T-helper 2 cell (primary cell): ENCODE measurements at regions not wholly inside any gene's neighbourhood (a gene's known extent, or its start where the extent isn't known, plus 50 kb on each side); places are given as distances from the start of the nearest gene placed in this dataset.
"Not testable (repeated sequence)": the region's sequence is repeated elsewhere in the genome, so short reads cannot be mapped to it uniquely, and the experiment has no call there.

ENCODE experiments used
- DNase-seq, 5 experiments: peaks; one replicate each; pipeline versions ENCODE4 v3.0.0 to v3.0.0-alpha.2; 2012 to 2022

DNA sequence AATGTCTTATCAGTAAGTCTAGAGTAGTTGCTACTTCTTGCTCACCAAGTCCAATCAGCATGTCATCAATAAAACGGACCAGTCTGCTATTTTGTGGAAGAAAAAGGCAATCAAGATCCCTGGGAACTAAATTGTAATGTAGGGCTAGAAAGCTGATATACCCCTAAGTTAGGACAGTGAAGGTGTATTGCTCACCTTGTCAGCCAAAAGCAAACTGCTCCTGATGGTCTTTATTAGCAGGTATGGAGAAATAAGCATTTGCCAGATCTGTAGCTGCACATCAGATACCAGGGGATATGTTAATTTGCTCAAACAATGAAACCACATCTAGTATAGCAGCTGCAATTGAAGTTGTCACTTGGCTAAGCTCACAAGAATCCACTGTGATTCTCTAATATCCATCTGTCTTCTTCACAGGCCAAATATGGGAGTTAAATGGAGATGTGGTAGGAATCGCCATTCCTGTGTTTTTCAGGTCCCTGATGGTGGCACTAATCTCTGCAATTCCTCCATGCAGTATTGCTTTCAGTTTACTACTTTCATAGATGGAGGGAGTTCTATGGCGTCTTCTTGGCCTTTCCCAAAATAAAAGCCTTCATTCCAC lies 75.0 kb downstream of the TMEM237 start:
- DNase-seq, result no peak

- no peak for DNase-seq
These were observed 84.1 kb downstream of the TMEM237 start for GRCh38 chr2:201559067-201559710.

GRCh38 chr2:201558665-201559064 lies 84.6 kb downstream of the TMEM237 start:
- no peak for DNase-seq

GRCh38 chr2:201558232-201558631 lies 85.1 kb downstream of the TMEM237 start:
- DNase-seq, result no peak

- no peak for DNase-seq
These were observed 91.4 kb downstream of the TMEM237 start for GRCh38 chr2:201551901-201552300.

GRCh38 chr2:201546576-201546975 lies 95.0 kb downstream of the STRADB start:
- DNase-seq, result no peak

DNA sequence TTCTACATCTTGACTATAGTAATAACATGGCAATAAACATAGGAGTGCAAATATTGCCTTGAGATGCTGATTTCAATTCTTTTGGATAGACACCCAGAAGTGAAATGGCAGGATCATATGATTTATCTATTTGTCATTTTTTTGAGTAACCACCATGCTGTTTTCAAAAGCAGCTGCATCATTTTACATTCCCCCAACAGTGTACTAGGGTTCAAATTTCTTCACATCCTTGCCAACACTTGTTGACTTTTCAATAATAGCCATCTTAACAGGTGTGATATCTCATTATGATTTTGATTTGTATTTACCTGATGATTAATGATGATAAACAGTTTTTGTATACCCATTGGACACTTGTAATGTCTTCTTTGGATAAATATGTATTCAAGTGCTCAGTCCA lies 90.8 kb downstream of the STRADB start:
- DNase-seq, result no peak

DNA sequence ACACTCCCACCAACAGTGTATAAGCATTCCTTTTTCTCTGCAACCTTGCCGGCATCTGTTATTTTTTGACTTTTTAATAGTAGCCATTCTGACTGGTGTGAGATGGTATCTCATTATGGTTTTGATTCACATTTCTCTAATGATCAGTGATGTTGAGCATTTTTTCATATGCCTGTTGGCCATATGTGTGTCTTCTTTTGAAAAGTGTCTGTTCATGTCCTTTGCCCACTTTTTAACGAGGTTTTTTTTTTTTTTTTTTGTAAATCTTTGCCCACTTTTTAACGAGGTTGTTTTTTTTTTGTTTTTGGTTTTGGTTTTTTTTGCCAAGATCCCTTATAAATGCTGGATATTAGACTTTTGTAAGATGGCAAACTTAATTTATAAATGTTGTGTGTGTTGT lies 87.7 kb downstream of the STRADB start:
- DNase-seq, result not testable (repeated sequence)

GRCh38 chr2:201538025-201538424 lies 86.5 kb downstream of the STRADB start:
- no peak for DNase-seq

DNA sequence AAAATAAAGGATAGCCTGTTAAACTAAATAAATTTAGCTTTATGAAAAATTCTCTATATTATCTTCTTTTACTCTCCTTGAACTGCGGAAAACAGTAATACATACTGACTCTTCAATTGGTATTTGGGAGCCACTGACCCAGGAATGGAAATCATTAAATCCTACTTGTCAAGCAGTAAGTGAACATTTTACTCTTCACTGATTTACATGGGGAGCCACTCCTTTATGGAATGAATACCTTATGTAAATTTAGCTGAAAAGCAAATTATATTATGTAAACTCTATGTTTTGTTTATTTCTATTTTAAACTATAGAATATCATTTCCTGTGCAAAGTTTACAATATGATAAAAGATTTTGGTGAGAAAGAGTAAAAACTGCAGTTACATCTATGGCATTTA lies 85.2 kb downstream of the STRADB start:
- no peak for DNase-seq

DNA sequence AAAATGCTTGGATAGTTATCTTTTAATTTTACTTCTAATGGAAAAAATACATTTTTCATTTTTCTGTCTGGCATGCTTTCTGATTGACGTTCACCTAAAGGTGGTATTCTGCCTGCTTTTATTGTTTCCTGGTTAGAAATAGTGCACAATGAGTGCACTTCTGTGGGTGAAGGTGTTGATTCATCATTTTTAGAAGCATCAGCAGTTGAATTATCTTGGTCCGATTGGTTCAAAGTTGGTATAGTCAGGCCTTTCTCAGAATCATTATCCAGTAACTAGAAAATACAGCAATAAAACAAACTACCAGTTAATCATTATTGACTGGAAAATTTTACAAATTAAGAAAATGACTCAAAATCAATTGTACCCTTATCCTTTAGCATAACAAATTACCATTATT lies 84.5 kb downstream of the STRADB start:
- no peak for DNase-seq

DNA sequence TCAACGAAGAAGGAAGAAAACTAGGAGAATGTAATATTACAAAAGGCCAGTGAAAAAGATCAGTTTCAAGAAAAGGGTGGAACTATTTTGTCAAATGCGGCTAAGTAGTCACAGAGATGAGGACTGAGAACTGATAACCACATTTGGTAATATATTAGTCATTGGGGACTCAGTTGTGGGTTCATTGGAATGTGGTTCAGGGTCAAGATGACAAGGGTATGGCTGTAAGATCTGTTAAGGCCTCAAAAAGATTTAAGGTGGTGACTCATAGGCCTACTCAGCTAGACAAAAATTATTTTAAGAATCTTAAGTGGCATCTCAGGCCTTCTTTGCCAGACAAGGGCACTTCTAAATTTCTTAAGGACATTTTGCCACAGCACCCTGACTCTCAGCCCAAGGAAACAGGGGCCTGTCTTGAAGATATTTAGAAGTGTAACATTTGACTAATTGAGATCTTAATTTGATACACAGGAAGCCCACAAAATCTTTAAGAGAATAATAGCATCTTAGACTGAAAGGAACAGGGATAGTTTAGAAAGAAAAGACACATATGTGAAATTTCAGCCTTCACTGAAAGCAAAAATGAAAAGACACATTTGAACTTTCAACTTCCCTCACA lies 81.3 kb downstream of the STRADB start:
- peak in 1 of 5 experiments; percentile 76 for DNase-seq
